ENCODE measurements at regions not wholly inside any gene's neighbourhood (a gene's known extent, or its start where the extent isn't known, plus 50 kb on each side); places are given as distances from the start of the nearest gene placed in this dataset.

DNA sequence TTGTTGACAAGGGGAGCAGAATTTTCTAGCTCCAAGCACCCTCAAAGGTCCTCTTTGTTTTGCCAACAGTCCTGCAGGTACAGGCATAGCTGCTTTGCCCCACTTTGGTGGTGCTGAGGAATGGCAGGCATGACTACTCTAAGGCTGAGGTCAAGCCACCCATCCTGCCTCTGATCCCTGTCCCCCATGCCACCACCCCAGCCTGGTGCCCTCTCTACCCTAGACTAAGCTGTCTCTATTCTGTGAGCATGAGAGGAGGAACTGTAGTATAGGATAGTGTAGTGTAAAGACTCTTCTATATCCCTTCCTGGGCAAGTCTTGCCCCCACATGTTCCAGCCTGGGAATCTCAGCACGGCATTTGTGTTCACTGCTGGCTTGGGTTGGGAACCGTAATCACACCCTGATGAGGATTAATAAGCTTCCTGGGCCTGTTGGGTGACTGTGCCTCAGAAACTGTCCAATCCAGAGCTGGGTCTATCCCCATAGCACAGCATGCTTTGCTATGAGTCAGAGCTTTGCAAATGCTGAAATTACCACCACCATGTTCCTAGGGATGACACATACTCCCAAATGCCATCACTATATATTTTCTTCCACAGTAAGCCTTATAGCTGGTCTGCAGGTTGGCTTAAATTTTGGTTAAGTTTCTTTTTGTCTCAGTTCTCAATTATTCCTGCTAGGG is 105.7 kb upstream of the PPP2R5A start:
- no peak for TF ChIP-seq POLR2A (IDR thresholded peaks at IDR 0.05)
- H3K4me3 ChIP-seq = no peak overlapping the region
- H3K27ac ChIP-seq = no peak overlapping the region
- H3K4me1 ChIP-seq (replicated peaks) = no peaks in the 10 kb centered on the region
- H3K27me3 ChIP-seq (replicated peaks; ENCODE audit: insufficient read depth) = no peaks in the 10 kb centered on the region
- H3K9me3 ChIP-seq = no peaks in the 10 kb centered on the region
- no peaks in the 10 kb centered on the region for H3K36me3 ChIP-seq
- DNase-seq (ENCODE audit: low spot score) = no peak
- WGBS = 64% methylated on average over 2 of the region's 2 CpGs
- intact Hi-C loops (cut with DNase I) = no loop called here

DNA sequence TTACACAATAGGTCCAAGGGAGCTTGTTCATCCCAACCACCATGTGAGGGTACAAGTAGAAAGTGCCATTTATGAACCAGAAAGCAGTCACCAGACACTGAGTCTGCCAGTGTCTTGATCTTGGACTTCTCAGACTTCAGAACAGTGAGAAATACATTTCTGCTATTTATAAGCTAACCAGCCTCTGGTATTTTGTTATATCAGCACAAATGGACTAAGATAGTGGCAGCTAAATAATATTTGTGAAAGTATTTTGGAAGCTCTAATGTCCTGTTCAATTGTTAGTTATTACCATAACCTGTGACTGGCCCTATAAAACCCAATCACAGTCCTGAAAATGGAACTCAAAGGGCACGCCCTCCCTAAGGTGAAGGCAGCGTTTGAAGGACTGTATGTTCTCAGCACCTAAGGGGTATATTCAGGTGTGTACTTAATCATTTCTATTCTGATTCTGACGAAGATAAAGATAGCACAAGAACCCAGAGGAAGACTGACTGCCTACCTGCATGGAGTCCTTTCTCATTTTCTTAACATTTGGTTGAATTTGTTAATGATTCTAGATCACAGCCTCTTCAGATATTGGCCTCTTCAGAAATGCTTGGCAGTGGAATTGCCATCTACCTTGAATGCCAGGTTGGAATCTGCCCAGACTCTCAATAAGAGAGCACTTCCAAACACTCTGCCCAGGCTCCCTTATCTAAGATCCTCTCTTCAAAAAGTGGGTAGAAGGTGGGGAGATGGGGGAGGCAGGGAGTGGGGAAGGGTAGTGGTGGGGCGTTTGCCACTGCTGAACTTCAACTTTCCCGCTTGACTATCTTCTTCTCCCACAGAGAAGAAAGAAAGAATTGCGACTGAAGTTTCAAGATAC is 104.0 kb upstream of the PPP2R5A start:
- intact Hi-C loops (cut with DNase I) = no loop called here
- Histone ChIP-seq H3K27ac (no peak overlapping the region), H3K4me3 (no peak overlapping the region), H3K4me1 (replicated peaks) (no peaks in the 10 kb centered on the region), H3K9me3 (no peaks in the 10 kb centered on the region), H3K27me3 (replicated peaks; ENCODE audit: insufficient read depth) (no peaks in the 10 kb centered on the region), H3K36me3 (no peaks in the 10 kb centered on the region)
- 87% methylated on average over 6 of the region's 6 CpGs for WGBS
- no peak for TF ChIP-seq POLR2A (IDR thresholded peaks at IDR 0.05)
- TF ChIP-seq, protein P1, sequence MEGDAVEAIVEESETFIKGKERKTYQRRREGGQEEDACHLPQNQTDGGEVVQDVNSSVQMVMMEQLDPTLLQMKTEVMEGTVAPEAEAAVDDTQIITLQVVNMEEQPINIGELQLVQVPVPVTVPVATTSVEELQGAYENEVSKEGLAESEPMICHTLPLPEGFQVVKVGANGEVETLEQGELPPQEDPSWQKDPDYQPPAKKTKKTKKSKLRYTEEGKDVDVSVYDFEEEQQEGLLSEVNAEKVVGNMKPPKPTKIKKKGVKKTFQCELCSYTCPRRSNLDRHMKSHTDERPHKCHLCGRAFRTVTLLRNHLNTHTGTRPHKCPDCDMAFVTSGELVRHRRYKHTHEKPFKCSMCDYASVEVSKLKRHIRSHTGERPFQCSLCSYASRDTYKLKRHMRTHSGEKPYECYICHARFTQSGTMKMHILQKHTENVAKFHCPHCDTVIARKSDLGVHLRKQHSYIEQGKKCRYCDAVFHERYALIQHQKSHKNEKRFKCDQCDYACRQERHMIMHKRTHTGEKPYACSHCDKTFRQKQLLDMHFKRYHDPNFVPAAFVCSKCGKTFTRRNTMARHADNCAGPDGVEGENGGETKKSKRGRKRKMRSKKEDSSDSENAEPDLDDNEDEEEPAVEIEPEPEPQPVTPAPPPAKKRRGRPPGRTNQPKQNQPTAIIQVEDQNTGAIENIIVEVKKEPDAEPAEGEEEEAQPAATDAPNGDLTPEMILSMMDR (IDR thresholded peaks at IDR 0.05) = no peak
- no peak for TF ChIP-seq POLR2AphosphoS5 (IDR thresholded peaks at IDR 0.05)
- DNase-seq (ENCODE audit: low spot score) = no peak

DNA sequence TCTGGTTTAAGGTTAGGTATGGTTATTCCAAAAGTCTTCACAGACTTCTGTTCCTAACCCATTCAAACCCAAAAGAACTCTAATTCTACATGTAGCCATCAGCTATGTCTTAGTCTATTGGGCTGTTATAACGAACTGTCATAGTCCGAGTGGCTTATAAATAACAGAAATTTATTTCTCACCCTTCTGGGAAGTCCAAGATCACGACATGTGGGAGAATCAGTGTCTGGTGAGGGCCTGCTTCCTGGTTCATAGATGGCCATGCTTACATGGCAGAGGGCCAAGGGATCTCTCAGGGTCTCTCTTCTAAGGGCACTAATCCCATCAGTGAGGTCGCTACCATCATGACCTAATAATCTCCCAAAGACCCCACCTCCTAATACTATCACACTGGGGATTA is 103.0 kb upstream of the PPP2R5A start:
- Histone ChIP-seq H3K27me3 (replicated peaks; ENCODE audit: insufficient read depth) (no peaks in the 10 kb centered on the region), H3K4me1 (replicated peaks) (no peaks in the 10 kb centered on the region), H3K9me3 (no peaks in the 10 kb centered on the region), H3K36me3 (no peaks in the 10 kb centered on the region), H3K4me3 (no peak overlapping the region), H3K27ac (no peak overlapping the region)
- intact Hi-C loops (cut with DNase I) = no loop called here
- WGBS = 95% methylated on average over 4 of the region's 4 CpGs
- DNase-seq (ENCODE audit: low spot score) = no peak
- TF ChIP-seq POLR2A (IDR thresholded peaks at IDR 0.05) (no peak), POLR2AphosphoS5 (IDR thresholded peaks at IDR 0.05) (no peak)
- TF ChIP-seq, protein P1 (IDR thresholded peaks at IDR 0.05) = no peak

DNA sequence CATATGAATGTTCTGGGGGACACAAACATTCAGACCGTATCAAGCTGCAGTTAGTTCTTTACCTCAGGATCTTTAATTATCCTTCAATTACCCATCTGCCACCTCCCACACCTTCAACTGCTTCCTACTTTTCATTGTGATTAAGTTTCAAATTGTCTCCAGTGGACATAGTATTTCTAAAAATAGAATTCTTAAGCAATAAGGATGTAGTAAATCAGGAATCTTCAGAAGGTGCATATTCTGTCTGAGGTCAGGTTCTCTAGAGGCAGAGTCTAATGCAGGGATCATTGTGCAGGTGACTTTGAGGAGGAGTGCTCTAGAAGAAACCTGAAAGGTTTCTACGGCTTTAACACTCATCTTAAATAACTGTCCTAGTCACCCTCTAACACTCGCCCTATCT is 102.6 kb upstream of the PPP2R5A start:
- WGBS = 76% methylated on average over 3 of the region's 3 CpGs
- Histone ChIP-seq H3K27ac (no peak overlapping the region), H3K4me1 (replicated peaks) (no peaks in the 10 kb centered on the region), H3K4me3 (no peak overlapping the region), H3K36me3 (no peaks in the 10 kb centered on the region), H3K27me3 (replicated peaks; ENCODE audit: insufficient read depth) (no peaks in the 10 kb centered on the region), H3K9me3 (no peaks in the 10 kb centered on the region)
- no peak for DNase-seq (ENCODE audit: low spot score)
- intact Hi-C loops (cut with DNase I) = no loop called here
- TF ChIP-seq, protein P1 (IDR thresholded peaks at IDR 0.05) = no peak

DNA sequence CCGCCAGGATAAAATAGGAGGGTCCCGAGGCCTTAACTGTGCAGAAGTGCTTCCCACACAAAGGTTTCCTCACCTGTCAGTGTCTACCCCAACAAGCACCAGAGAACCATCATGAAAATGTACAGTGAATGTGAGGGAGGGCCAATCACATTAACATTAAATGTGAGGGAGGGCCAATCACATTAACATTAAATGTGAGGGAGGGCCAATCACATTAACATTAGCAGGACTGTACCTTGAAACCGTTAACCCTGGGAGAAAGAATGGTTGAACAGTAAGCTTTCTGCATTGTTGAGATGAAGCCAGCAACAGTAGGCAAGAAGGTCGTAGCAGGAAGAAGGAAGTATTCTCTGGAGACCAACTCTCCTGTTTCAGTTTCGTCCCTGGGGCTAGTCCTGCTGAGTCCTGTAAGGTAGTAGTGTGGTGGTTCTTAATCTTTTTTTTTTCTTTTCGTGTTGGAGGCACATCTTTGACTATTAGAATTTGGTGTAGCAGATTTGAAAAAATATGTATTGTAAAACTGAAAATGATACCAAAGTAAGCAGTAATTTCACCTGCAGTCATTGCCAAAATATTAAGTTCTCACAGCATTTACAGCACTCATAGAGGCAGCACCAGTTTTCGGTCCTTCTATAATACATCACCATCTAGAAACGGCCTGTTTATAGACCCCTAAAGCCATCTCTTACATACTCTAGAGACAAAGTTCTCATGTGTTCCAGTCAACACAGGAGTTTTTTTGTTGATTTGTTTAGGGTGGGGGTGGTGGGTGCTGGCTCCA is 98.6 kb upstream of the PPP2R5A start:
- H3K4me1 ChIP-seq (replicated peaks) = no peaks in the 10 kb centered on the region
- intact Hi-C loops (cut with DNase I) = no loop called here
- no peaks in the 10 kb centered on the region for H3K36me3 ChIP-seq
- 63% methylated on average over 8 of the region's 8 CpGs for WGBS
- no peaks in the 10 kb centered on the region for H3K9me3 ChIP-seq
- H3K27ac ChIP-seq = no peak overlapping the region
- DNase-seq (ENCODE audit: low spot score) = no peak
- H3K27me3 ChIP-seq (replicated peaks; ENCODE audit: insufficient read depth) = no peaks in the 10 kb centered on the region
- H3K4me3 ChIP-seq = no peak overlapping the region
- TF ChIP-seq POLR2AphosphoS5 (IDR thresholded peaks at IDR 0.05) (no peak), POLR2A (IDR thresholded peaks at IDR 0.05) (no peak)
- TF ChIP-seq, protein P1 (IDR thresholded peaks at IDR 0.05) = no peak

Data from prostate gland (tissue), 2 donors.